CD14-positive monocyte (primary cell): ENCODE measurements at regions not wholly inside any gene's neighbourhood (a gene's known extent, or its start where the extent isn't known, plus 50 kb on each side); places are given as distances from the start of the nearest gene placed in this dataset.

ENCODE experiments used
- DNase-seq, 3 donors: peaks; one replicate each; pipeline ENCODE4 v3.0.0-alpha.2; 2011 to 2022
- H2AFZ ChIP-seq: 2 replicates; pipeline ENCODE4 v1.6.0; 2012; ENCODE audit warnings: mild to moderate bottlenecking, low read depth, low read length, inconsistent platforms; ENCODE audit not compliant: insufficient read depth, poor library complexity, severe bottlenecking
- H3K27ac ChIP-seq, 2 donors: 1 replicate in 1 of 2; 2 replicates in 1 of 2; pipeline ENCODE4 v1.5.1; 2012 to 2013; ENCODE audit warnings: low read length in 2 of 2, control low read depth in 1 of 2, inconsistent platforms in 1 of 2, low read depth in 1 of 2, mild to moderate bottlenecking in 1 of 2
- H3K27me3 ChIP-seq, 2 donors: one replicate each; pipeline versions ENCODE4 v1.6.0 to v1.6.1; 2011 to 2013; ENCODE audit warnings: low read length in 2 of 2; ENCODE audit not compliant: control insufficient read depth in 2 of 2, insufficient read depth in 2 of 2
- H3K36me3 ChIP-seq, 2 donors: replicated peaks in 1 of 2; 1 replicate in 1 of 2; 2 replicates in 1 of 2; pipeline versions ENCODE4 v1.5.1 to v1.6.1; 2012 to 2013; ENCODE audit warnings: low read length in 2 of 2, control low read depth in 1 of 2, inconsistent platforms in 1 of 2, mild to moderate bottlenecking in 1 of 2; ENCODE audit not compliant: insufficient read depth in 2 of 2, control insufficient read depth in 1 of 2
- H3K4me1 ChIP-seq, 2 donors: 1 replicate in 1 of 2; 2 replicates in 1 of 2; pipeline versions ENCODE4 v1.5.1 to v1.6.1; 2012 to 2013; ENCODE audit warnings: low read length in 2 of 2, control low read depth in 1 of 2, inconsistent platforms in 1 of 2, mild to moderate bottlenecking in 1 of 2, moderate library complexity in 1 of 2; ENCODE audit not compliant: insufficient read depth in 2 of 2, control insufficient read depth in 1 of 2
- H3K4me2 ChIP-seq: replicated peaks from 2 replicates; pipeline ENCODE3; 2012; ENCODE audit warnings: low read length, moderate library complexity, mild to moderate bottlenecking; ENCODE audit not compliant: poor library complexity, severe bottlenecking; ENCODE audit errors: extremely low read depth
- H3K4me3 ChIP-seq, 3 experiments: fragments of 200-600 bp in 1 of 3; sonication (generic) in 1 of 3; replicated peaks in 1 of 3; 1 replicate in 2 of 3; 2 replicates in 1 of 3; pipeline ENCODE4 v1.5.1; 2011 to 2013; ENCODE audit warnings: low read length in 3 of 3, mild to moderate bottlenecking in 3 of 3, control low read depth in 2 of 3, low read depth in 2 of 3, inconsistent platforms in 1 of 3, moderate library complexity in 1 of 3
- H3K79me2 ChIP-seq: 2 replicates; pipeline ENCODE4 v1.6.0; 2012; ENCODE audit warnings: mild to moderate bottlenecking, control low read depth, inconsistent platforms, low read length, moderate library complexity; ENCODE audit not compliant: insufficient read depth
- H3K9ac ChIP-seq: 2 replicates; pipeline ENCODE4 v1.6.0; 2017; ENCODE audit warnings: low read length, mild to moderate bottlenecking; ENCODE audit not compliant: insufficient read depth, poor library complexity, severe bottlenecking
- H3K9me3 ChIP-seq, 2 donors: replicated peaks in 1 of 2; 1 replicate in 1 of 2; 2 replicates in 1 of 2; pipeline versions ENCODE4 v1.5.1 to v1.6.1; 2012 to 2013; ENCODE audit warnings: low read length in 2 of 2, control low read depth in 1 of 2; ENCODE audit not compliant: control insufficient read depth in 1 of 2, insufficient read depth in 1 of 2
- H4K20me1 ChIP-seq: 2 replicates; pipeline ENCODE4 v1.6.0; 2012; ENCODE audit warnings: mild to moderate bottlenecking, low read length, control low read depth, moderate library complexity; ENCODE audit not compliant: insufficient read depth
- H3K27ac Mint-ChIP-seq, 7 donors: one replicate each; pipeline ENCODE4 v1.8.0; 2020; ENCODE audit warnings: mild to moderate bottlenecking in 7 of 7, mixed read lengths in 7 of 7, moderate library complexity in 6 of 7, inconsistent platforms in 2 of 7
- H3K27me3 Mint-ChIP-seq, 3 donors: one replicate each; pipeline ENCODE4 v1.8.0; 2021 to 2022; ENCODE audit warnings: low read depth in 3 of 3, mild to moderate bottlenecking in 3 of 3, mixed read lengths in 3 of 3, moderate library complexity in 3 of 3, inconsistent platforms in 1 of 3
- H3K36me3 Mint-ChIP-seq, 2 donors: one replicate each; pipeline ENCODE4 v1.8.0; 2020; ENCODE audit warnings: mixed read lengths in 2 of 2, inconsistent platforms in 1 of 2, mild to moderate bottlenecking in 1 of 2
- H3K4me1 Mint-ChIP-seq: one replicate; pipeline ENCODE4 v1.8.0; 2020; ENCODE audit warnings: mild to moderate bottlenecking, mixed read lengths
- H3K4me3 Mint-ChIP-seq, 2 donors: one replicate each; pipeline ENCODE4 v1.8.0; 2020; ENCODE audit warnings: mild to moderate bottlenecking in 2 of 2, mixed read lengths in 2 of 2, moderate library complexity in 1 of 2
- H3K9me3 Mint-ChIP-seq, 7 donors: one replicate each; pipeline ENCODE4 v1.8.0; 2020 to 2022; ENCODE audit warnings: mixed read lengths in 7 of 7, mild to moderate bottlenecking in 6 of 7, moderate library complexity in 6 of 7, inconsistent platforms in 2 of 7
- CTCF ChIP-seq: fragments of 200-600 bp; IDR thresholded peaks from one replicate; pipeline ENCODE4 v1.8.0; 2022; ENCODE audit warnings: antibody characterized with exemption, mild to moderate bottlenecking
- WGBS: methylation state at CpG from one replicate; pipeline ENCODE4 v1.1.5; 2013; ENCODE audit warnings: missing lambda C conversion rate; ENCODE audit not compliant: insufficient coverage; 5-methylcytosine and 5-hydroxymethylcytosine counted together
- intact Hi-C, 2 donors: fragments of 100-400 bp; cut with micrococcal nuclease; formaldehyde crosslinking; loops; one replicate each; pipeline versions ENCODE4 v1.15.0 to v1.15.1; 2023

DNA sequence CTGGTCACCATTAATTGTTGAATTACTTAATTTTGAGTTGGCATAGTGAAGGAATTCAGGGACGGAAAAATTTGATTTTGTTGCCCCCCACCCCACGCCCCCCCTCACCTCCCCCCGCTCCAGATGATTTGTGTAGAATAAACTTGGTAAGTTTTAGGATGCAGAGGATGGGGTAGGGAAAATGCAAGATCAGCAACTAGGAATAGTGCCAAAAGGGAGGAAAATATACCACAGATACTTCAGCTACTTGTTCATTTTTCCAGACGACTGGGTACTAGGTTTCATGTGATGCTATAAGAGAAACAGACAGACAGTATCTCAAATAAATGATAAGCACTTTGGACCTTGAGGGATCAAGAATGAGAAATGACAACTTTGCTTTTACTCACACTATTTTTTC lies 862.2 kb upstream of the SEMA6A start:
- Histone ChIP-seq H3K4me2 (no peak overlapping the region), H3K4me3 (no peak overlapping the region), H3K27ac (no peak overlapping the region), H3K9ac (no peak overlapping the region), H3K79me2 (no peaks in the 10 kb centered on the region), H3K9me3 (no peaks in the 10 kb centered on the region), H3K27me3 (no peaks in the 10 kb centered on the region), H4K20me1 (no peaks in the 10 kb centered on the region), H3K4me1 (no peaks in the 10 kb centered on the region), H2AFZ (no peak overlapping the region), H3K36me3 (no peaks in the 10 kb centered on the region)
- Mint-ChIP-seq H3K4me3 (no peak overlapping the region), H3K27me3 (no peaks in the 10 kb centered on the region), H3K36me3 (no peaks in the 10 kb centered on the region), H3K9me3 (peaks cover 0 to 5% (median 0%) of the 10 kb centered on the region in 7 donors), H3K27ac (no peak overlapping the region), H3K4me1 (no peaks in the 10 kb centered on the region)
- intact Hi-C loops, result no loop called here
- TF ChIP-seq CTCF, result no peak
- no CpG with 5 or more reads among the region's 4 CpGs for WGBS
- no peak for DNase-seq

GRCh38 chr5:117435203-117435602 lies 860.6 kb upstream of the SEMA6A start:
- H3K27me3 Mint-ChIP-seq, result no peaks in the 10 kb centered on the region
- no peaks in the 10 kb centered on the region for H3K4me1 Mint-ChIP-seq
- H3K27ac Mint-ChIP-seq, result no peak overlapping the region
- no peak for DNase-seq
- Histone ChIP-seq H3K9me3 (no peaks in the 10 kb centered on the region), H2AFZ (no peak overlapping the region), H3K4me1 (no peaks in the 10 kb centered on the region), H3K36me3 (no peaks in the 10 kb centered on the region), H3K27me3 (no peaks in the 10 kb centered on the region), H3K27ac (no peak overlapping the region), H3K4me2 (no peak overlapping the region), H4K20me1 (no peaks in the 10 kb centered on the region), H3K4me3 (no peak overlapping the region), H3K79me2 (no peaks in the 10 kb centered on the region), H3K9ac (no peak overlapping the region)
- H3K9me3 Mint-ChIP-seq, result peaks cover 0 to 5% (median 0%) of the 10 kb centered on the region in 7 donors
- WGBS, result no CpG with 5 or more reads among the region's 2 CpGs
- no peak for TF ChIP-seq CTCF
- no peak overlapping the region for H3K4me3 Mint-ChIP-seq
- H3K36me3 Mint-ChIP-seq, result no peaks in the 10 kb centered on the region
- intact Hi-C loops, result no loop called here
